ENCODE measurements at regions not wholly inside any gene's neighbourhood (a gene's known extent, or its start where the extent isn't known, plus 50 kb on each side); places are given as distances from the start of the nearest gene placed in this dataset.

GRCh38 chr2:120461092-120461491, 115.2 kb downstream of the INHBB start:
- no peak for TF ChIP-seq POLR2A (IDR thresholded peaks at IDR 0.05)
- TF ChIP-seq CTCF (IDR thresholded peaks at IDR 0.05), result no peak
